ENCODE measurements at regions not wholly inside any gene's neighbourhood (a gene's known extent, or its start where the extent isn't known, plus 50 kb on each side); places are given as distances from the start of the nearest gene placed in this dataset.

- no peak for DNase-seq
Observed at GRCh38 chr10:113259576-113260226, 293.2 kb upstream of the HABP2 start.

- no peak for DNase-seq
Observed at GRCh38 chr10:113261161-113261560, 291.7 kb upstream of the HABP2 start.

- DNase-seq, result no peak
Observed at GRCh38 chr10:113261611-113262091, 291.2 kb upstream of the HABP2 start.

GRCh38 chr10:113263056-113263455, 289.8 kb upstream of the HABP2 start:
- DNase-seq, result no peak

- no peak for DNase-seq
Observed at GRCh38 chr10:113264333-113265131, 288.3 kb upstream of the HABP2 start.

GRCh38 chr10:113266147-113266546, 286.7 kb upstream of the HABP2 start:
- no peak for DNase-seq

- no peak for DNase-seq
Observed at GRCh38 chr10:113267619-113268562, 285.0 kb upstream of the HABP2 start.

- no peak for DNase-seq
Observed at GRCh38 chr10:113269333-113269732, 283.5 kb upstream of the HABP2 start.

GRCh38 chr10:113272511-113272910, 280.3 kb upstream of the HABP2 start:
- DNase-seq, result no peak

GRCh38 chr10:113273181-113274163, 279.4 kb upstream of the HABP2 start:
- no peak for DNase-seq

- no peak for DNase-seq
Observed at GRCh38 chr10:113274176-113274829, 278.6 kb upstream of the HABP2 start.

GRCh38 chr10:113278221-113278620, 274.6 kb upstream of the HABP2 start:
- DNase-seq, result no peak

- DNase-seq, result no peak
Observed at GRCh38 chr10:113278664-113279063, 274.2 kb upstream of the HABP2 start.

GRCh38 chr10:113279262-113279661, 273.6 kb upstream of the HABP2 start:
- DNase-seq, result no peak

GRCh38 chr10:113282564-113282963, 270.3 kb upstream of the HABP2 start:
- no peak for DNase-seq

GRCh38 chr10:113283189-113283588, 269.7 kb upstream of the HABP2 start:
- no peak for DNase-seq

- DNase-seq, result no peak
Observed at GRCh38 chr10:113284635-113285034, 268.2 kb upstream of the HABP2 start.

GRCh38 chr10:113285305-113285704, 267.5 kb upstream of the HABP2 start:
- no peak for DNase-seq

GRCh38 chr10:113287592-113287991, 265.3 kb upstream of the HABP2 start:
- no peak for DNase-seq

GRCh38 chr10:113290137-113290536, 262.7 kb upstream of the HABP2 start:
- no peak for DNase-seq

- DNase-seq, result no peak
Observed at GRCh38 chr10:113291413-113291812, 261.4 kb upstream of the HABP2 start.

All from activated CD4-positive, alpha-beta T cell treated with anti-CD3 and anti-CD28 coated beads, Interleukin-2, Interleukin-6, amounts not matched to agents 100 ng/mL and 50 ng/mL, durations not matched to agents 16 hours and 8 hours (primary cell).